GM18508 (cell line): ENCODE measurements at regions not wholly inside any gene's neighbourhood (a gene's known extent, or its start where the extent isn't known, plus 50 kb on each side); places are given as distances from the start of the nearest gene placed in this dataset.

Source experiments
- ATAC-seq: cut with Tn5 transposase; IDR thresholded peaks from one replicate; pipeline ENCODE4 v1.9.1; 2021; ENCODE audit warnings: moderate number of reproducible peaks; ENCODE audit not compliant: insufficient read depth, unreplicated experiment

DNA sequence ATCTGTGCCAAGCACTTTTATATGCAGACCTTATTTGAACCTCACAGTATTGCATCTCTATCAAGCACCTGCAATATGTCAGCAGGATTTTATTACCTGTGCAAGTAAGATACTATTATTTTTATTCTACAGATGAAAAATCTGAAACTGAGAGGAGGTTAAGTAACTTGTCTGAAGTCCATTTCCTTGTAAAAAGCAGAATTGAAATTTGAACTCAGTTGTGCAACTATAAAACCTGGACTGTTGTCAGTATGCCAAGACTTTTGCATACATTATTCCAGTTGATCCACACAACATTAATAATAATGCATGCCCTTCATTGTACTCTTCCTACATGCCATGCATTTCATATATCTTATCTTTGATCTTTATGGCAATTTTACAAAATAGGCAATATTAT, 82.2 kb upstream of the BRINP1 start:
- ATAC-seq, result no peak

GRCh38 chr9:119443179-119443578, 73.9 kb upstream of the BRINP1 start:
- ATAC-seq, result no peak

DNA sequence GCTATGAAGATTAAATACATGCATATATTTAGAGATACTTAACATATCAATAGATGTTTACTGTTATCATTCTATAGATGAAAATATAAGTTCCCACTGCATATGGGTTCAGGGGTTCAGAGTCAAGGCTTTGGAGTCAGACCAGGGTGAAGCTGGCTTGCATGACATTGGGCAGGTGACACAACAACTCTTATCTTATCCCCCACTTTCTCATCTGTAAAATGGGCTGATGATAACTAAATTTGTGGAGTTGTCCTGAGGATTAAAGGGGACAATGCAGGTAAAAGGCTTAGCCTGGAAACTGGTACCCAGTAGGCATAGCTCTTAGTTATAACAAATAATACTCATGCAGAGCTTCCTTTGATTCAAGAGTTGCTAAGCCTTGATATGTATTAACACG, 72.6 kb upstream of the BRINP1 start:
- no peak for ATAC-seq

DNA sequence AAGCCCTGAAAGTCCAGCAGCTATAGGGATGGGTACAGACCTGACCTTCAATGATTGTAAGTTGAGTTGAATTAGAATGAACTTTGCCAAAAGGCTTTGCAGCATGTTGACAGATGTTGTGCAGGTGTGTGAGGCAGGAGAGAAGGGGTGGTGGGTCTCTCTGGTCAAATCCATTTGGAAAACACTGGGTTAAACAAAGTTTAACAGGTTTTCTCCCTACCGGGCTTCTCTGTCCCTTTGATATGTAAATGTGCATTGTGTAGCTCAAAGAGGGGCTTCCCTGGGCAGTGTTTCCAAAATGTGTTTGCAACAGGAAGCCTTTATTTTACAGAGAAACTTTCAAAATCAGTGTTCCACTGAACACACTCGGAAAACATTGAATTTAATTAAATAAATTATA, 72.1 kb upstream of the BRINP1 start:
- no peak for ATAC-seq

- ATAC-seq, result no peak
These were observed 67.0 kb upstream of the BRINP1 start for GRCh38 chr9:119436261-119436660.

DNA sequence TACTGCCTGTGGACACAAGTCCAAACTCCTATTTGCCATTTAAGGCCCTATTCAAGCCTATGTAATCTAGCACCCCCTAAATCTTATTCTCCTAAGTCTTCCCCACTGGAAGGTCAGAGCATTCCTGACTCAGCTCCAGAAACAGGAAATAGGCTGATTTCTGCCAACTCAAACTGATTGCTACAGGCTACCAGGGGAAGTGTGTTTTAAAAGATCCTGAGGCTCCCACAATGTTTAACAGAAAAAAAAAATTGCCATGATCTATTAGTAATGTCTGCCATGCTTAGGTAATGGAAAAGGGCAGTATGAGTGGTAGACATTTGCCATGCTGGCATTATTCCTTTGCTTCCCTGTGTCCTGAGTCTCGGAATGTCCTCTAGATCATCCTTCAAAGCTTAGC, 65.8 kb upstream of the BRINP1 start:
- no peak for ATAC-seq

DNA sequence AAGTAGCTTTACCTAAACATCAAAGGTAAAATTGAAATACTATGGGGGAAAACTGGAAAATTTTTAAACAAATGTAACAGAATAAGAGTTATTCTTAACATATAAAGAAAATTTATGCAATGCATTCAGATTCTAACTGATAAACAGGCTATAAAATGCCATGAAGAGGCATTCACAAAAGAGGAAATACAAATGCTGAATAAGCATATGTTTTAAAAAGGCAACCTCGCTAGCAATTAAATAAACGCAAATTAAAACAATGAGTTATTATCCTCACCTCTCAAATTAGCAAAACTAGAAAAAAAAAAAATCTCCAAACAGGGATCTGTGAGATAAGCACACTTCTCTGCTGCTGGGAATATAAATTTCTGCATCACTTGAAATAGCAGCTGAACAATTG, 63.2 kb upstream of the BRINP1 start:
- no peak for ATAC-seq

GRCh38 chr9:119429302-119429701, 60.1 kb upstream of the BRINP1 start:
- ATAC-seq, result no peak

- ATAC-seq, result no peak
These were observed 51.0 kb upstream of the BRINP1 start for GRCh38 chr9:119420231-119420630.
